SK-N-SH treated with all-trans-retinoic acid at 6 μM for 48 hours (cell line): ENCODE measurements at regions not wholly inside any gene's neighbourhood (a gene's known extent, or its start where the extent isn't known, plus 50 kb on each side); places are given as distances from the start of the nearest gene placed in this dataset.

Experiments used
- ARNTL ChIP-seq: fragments of 450-650 bp; formaldehyde crosslinking; IDR thresholded peaks from 2 replicates; pipeline ENCODE4 v1.5.0; 2020; ENCODE audit warnings: low read depth, mild to moderate bottlenecking, moderate library complexity, borderline replicate concordance
- BACH2 ChIP-seq: fragments of 250-450 bp; sonication (Bioruptor Pico); IDR thresholded peaks from 2 replicates; pipeline ENCODE4 v1.9.0; 2021; ENCODE audit warnings: mild to moderate bottlenecking, borderline replicate concordance
- CREB5 ChIP-seq: fragments of 250-450 bp; sonication (Bioruptor Pico); IDR thresholded peaks from 2 replicates; pipeline ENCODE4 v1.5.1; 2020; ENCODE audit warnings: low read depth, mild to moderate bottlenecking, moderate library complexity
- CSDC2 ChIP-seq: fragments of 250-450 bp; sonication (Bioruptor Pico); IDR thresholded peaks from 2 replicates; pipeline ENCODE4 v1.5.0; 2020; ENCODE audit warnings: mild to moderate bottlenecking, moderate library complexity
- OSR1 ChIP-seq: fragments of 250-450 bp; sonication (Bioruptor Pico); IDR thresholded peaks from 2 replicates; pipeline ENCODE4 v1.8.0; 2022; ENCODE audit warnings: moderate library complexity, mild to moderate bottlenecking, inconsistent platforms
- PATZ1 ChIP-seq: fragments of 250-450 bp; sonication (Bioruptor Pico); IDR thresholded peaks from 2 replicates; pipeline ENCODE4 v1.8.0; 2020; ENCODE audit warnings: mild to moderate bottlenecking, moderate library complexity, borderline replicate concordance
- RARB ChIP-seq: fragments of 250-450 bp; sonication (Bioruptor Pico); IDR thresholded peaks from 2 replicates; pipeline ENCODE4 v1.8.0; 2021; ENCODE audit warnings: mild to moderate bottlenecking, moderate library complexity
- SNAI2 ChIP-seq: fragments of 250-450 bp; sonication (Bioruptor Pico); IDR thresholded peaks from 2 replicates; pipeline ENCODE4 v1.5.0; 2020; ENCODE audit warnings: mild to moderate bottlenecking, moderate library complexity
- TCF4 ChIP-seq: fragments of 250-450 bp; sonication (Bioruptor Pico); IDR thresholded peaks from 2 replicates; pipeline ENCODE4 v1.8.0; 2021; ENCODE audit warnings: mild to moderate bottlenecking, moderate library complexity, borderline replicate concordance
- ZNF8 ChIP-seq: fragments of 450-650 bp; formaldehyde crosslinking; IDR thresholded peaks from 2 replicates; pipeline ENCODE4 v1.5.0; 2020; ENCODE audit warnings: mild to moderate bottlenecking, moderate library complexity
- TF ChIP-seq, protein P1 (sequence below): fragments of 250-450 bp; sonication (Bioruptor Pico); IDR thresholded peaks from 2 replicates; pipeline ENCODE4 v1.5.1; 2021; ENCODE audit warnings: mild to moderate bottlenecking, moderate library complexity

DNA sequence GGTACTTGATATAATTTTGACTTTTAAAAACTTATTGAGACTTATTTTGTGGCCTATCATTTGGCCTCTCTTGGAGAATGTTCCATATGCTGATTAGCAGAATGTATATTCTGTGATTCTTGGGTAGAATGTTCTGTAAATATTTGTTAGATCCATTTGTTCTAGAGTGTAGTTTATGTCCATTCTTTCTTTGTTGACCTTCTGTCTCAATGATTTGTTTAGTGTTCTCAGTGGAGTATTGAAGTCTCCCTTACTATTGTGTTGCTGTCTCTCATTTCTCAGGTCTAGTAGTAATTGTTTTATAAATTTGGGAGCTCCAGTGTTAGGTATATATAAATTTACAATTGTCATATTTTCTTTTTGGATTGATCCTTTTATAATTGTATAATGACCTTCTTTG is 349.6 kb upstream of the CWC22 start:
- TF ChIP-seq SNAI2 (CRISPR knock-in tag), result no peak
- no peak for TF ChIP-seq CREB5 (CRISPR knock-in tag)
- no peak for TF ChIP-seq TCF4 (CRISPR knock-in tag)
- TF ChIP-seq BACH2 (CRISPR knock-in tag), result no peak
- no peak for TF ChIP-seq PATZ1 (CRISPR knock-in tag)
- TF ChIP-seq, protein P1, sequence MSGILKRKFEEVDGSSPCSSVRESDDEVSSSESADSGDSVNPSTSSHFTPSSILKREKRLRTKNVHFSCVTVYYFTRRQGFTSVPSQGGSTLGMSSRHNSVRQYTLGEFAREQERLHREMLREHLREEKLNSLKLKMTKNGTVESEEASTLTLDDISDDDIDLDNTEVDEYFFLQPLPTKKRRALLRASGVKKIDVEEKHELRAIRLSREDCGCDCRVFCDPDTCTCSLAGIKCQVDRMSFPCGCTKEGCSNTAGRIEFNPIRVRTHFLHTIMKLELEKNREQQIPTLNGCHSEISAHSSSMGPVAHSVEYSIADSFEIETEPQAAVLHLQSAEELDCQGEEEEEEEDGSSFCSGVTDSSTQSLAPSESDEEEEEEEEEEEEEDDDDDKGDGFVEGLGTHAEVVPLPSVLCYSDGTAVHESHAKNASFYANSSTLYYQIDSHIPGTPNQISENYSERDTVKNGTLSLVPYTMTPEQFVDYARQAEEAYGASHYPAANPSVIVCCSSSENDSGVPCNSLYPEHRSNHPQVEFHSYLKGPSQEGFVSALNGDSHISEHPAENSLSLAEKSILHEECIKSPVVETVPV (CRISPR knock-in tag), result no peak
- TF ChIP-seq ARNTL (CRISPR knock-in tag), result no peak
- no peak for TF ChIP-seq OSR1
- no peak for TF ChIP-seq RARB
- TF ChIP-seq ZNF8, result no peak
- TF ChIP-seq CSDC2 (CRISPR knock-in tag), result no peak
